ENCODE measurements at regions not wholly inside any gene's neighbourhood (a gene's known extent, or its start where the extent isn't known, plus 50 kb on each side); places are given as distances from the start of the nearest gene placed in this dataset.

GRCh38 chr2:192379736-192380135 lies 185.0 kb upstream of the TMEFF2 start:
- no peak for DNase-seq

- DNase-seq = no peak
Observed at GRCh38 chr2:192377173-192377572, 182.4 kb upstream of the TMEFF2 start.

- DNase-seq = no peak
Observed at GRCh38 chr2:192373754-192374153, 179.0 kb upstream of the TMEFF2 start.

GRCh38 chr2:192373221-192373620 lies 178.5 kb upstream of the TMEFF2 start:
- DNase-seq = no peak

- DNase-seq = no peak
Observed at GRCh38 chr2:192369969-192370368, 175.2 kb upstream of the TMEFF2 start.

GRCh38 chr2:192357217-192357616 lies 162.5 kb upstream of the TMEFF2 start:
- DNase-seq = no peak

GRCh38 chr2:192354512-192355244 lies 159.9 kb upstream of the TMEFF2 start:
- DNase-seq = no peak

GRCh38 chr2:192347542-192347941 lies 152.8 kb upstream of the TMEFF2 start:
- DNase-seq = no peak

GRCh38 chr2:192345287-192345686 lies 150.6 kb upstream of the TMEFF2 start:
- no peak for DNase-seq

GRCh38 chr2:192333642-192334041 lies 138.9 kb upstream of the TMEFF2 start:
- DNase-seq = no peak

- DNase-seq = no peak
Observed at GRCh38 chr2:192328297-192328696, 133.6 kb upstream of the TMEFF2 start.

- DNase-seq = no peak
Observed at GRCh38 chr2:192327576-192327975, 132.8 kb upstream of the TMEFF2 start.

- DNase-seq = no peak
Observed at GRCh38 chr2:192315543-192315942, 120.8 kb upstream of the TMEFF2 start.

GRCh38 chr2:192314800-192315481 lies 120.2 kb upstream of the TMEFF2 start:
- no peak for DNase-seq

GRCh38 chr2:192313773-192314172 lies 119.0 kb upstream of the TMEFF2 start:
- DNase-seq = no peak

GRCh38 chr2:192311701-192312460 lies 117.1 kb upstream of the TMEFF2 start:
- no peak for DNase-seq

GRCh38 chr2:192307530-192307929 lies 112.8 kb upstream of the TMEFF2 start:
- no peak for DNase-seq

- no peak for DNase-seq
Observed at GRCh38 chr2:192298664-192299063, 103.9 kb upstream of the TMEFF2 start.

GRCh38 chr2:192292478-192292877 lies 97.7 kb upstream of the TMEFF2 start:
- DNase-seq = no peak

GRCh38 chr2:192288295-192288694 lies 93.6 kb upstream of the TMEFF2 start:
- no peak for DNase-seq

- DNase-seq = no peak
Observed at GRCh38 chr2:192286093-192286701, 91.5 kb upstream of the TMEFF2 start.

GRCh38 chr2:192283450-192283849 lies 88.7 kb upstream of the TMEFF2 start:
- DNase-seq = no peak

- DNase-seq = no peak
Observed at GRCh38 chr2:192278701-192279100, 84.0 kb upstream of the TMEFF2 start.

All from effector CD4-positive, alpha-beta T cell (primary cell).